Sigmoid colon (tissue), 4 donors: ENCODE measurements at regions not wholly inside any gene's neighbourhood (a gene's known extent, or its start where the extent isn't known, plus 50 kb on each side); places are given as distances from the start of the nearest gene placed in this dataset.

Experiments
- CTCF ChIP-seq, 4 experiments: fragments of 450-650 bp in 3 of 4; fragments of 200-600 bp in 1 of 4; IDR thresholded peaks; one replicate each; pipeline ENCODE4 v1.5.1; 2016 to 2019; ENCODE audit warnings: antibody characterized with exemption in 4 of 4, mild to moderate bottlenecking in 3 of 4, moderate library complexity in 2 of 4
- EP300 ChIP-seq, 4 donors: sonication (generic); formaldehyde crosslinking; IDR thresholded peaks; one replicate each; pipeline ENCODE4 v1.6.1; 2017; ENCODE audit warnings: antibody characterized with exemption in 4 of 4
- POLR2A ChIP-seq, 2 donors: fragments of 450-650 bp; IDR thresholded peaks; one replicate each; pipeline ENCODE4 v1.6.1; 2016; ENCODE audit warnings: antibody characterized with exemption in 2 of 2, mild to moderate bottlenecking in 2 of 2, moderate library complexity in 2 of 2
- POLR2AphosphoS5 ChIP-seq, 4 donors: sonication (generic); formaldehyde crosslinking; IDR thresholded peaks; one replicate each; pipeline ENCODE4 v1.6.1; 2017; ENCODE audit warnings: antibody characterized with exemption in 4 of 4

- TF ChIP-seq POLR2AphosphoS5 (IDR thresholded peaks at IDR 0.05) (no peak), CTCF (IDR thresholded peaks at IDR 0.05) (no peak), EP300 (IDR thresholded peaks at IDR 0.05) (no peak), POLR2A (IDR thresholded peaks at IDR 0.05) (no peak)
Measured at GRCh38 chr12:47403681-47404080, 302.1 kb downstream of the RPAP3 start.
